ENCODE measurements at regions not wholly inside any gene's neighbourhood (a gene's known extent, or its start where the extent isn't known, plus 50 kb on each side); places are given as distances from the start of the nearest gene placed in this dataset.

DNA sequence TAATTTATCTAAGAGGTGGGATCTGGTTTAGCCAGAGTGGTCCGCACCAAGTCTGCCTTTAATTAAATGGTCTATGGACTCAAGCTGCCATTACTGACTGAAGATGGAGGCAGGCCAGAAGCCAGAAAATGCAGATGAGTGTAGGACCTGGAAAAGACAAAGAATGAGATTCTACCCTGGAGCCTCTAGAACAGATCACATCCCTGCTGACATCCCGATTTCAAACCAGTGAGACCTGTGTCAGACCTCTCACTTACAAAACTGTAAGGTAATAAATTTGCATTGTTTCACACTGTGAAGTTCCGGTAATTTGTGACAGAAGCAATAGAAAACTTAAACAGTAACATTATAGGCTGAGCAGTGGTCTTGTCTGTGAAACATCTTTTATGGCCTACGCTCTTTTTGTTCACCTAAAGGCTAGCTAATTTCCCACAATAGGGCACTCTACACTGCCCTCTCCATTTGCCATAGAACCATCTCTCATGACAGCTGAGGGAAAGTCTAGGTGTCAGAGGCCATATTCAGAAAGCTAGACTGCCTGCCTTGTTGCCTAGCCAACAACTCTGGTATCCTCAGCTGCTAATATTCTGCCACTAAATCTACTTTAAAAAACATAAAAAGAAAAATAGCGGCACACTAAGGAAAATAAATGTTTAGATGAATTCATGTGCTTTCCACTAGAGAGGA, 1396.2 kb upstream of the PIK3C3 start:
- no peak for DNase-seq (ENCODE audit: low read depth)

DNA sequence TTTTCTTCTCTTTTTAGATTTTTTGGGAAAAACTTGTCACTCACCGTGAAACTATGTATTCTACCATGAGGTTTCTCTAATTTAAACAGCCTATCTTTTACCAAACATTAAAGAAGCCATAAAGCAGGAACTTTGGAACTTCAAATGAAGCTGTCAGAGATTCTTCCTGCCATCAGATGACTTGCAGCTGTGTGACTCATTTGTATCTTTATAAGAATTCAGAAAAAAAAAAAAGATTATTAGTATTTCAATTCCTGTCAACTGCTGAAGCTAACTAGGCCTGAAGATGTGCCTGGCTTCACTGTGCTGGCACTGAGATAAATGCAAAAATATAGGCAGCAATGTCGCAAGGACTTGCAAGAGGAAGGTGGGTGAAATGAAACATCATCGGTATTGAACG, 1399.1 kb upstream of the PIK3C3 start:
- DNase-seq (ENCODE audit: low read depth): no peak

DNA sequence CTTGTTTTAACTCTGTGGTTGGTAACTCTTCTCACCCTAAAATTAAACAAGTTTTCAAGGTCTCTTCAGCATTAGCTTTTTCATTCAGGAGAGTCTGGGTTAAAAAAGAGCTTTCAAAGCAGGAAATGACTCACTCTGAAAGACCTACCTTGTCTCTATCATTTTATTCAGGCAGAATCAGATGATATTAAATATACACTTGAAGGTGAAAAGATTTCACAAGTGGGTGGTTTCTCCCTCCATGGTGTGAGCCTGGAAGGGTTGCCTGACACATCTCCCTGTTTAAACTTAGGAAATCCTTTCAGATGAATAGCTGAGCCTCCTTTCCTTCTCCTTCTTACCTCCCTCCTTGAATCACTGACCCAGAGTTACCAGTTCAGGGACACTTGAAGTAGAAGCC, 1402.0 kb upstream of the PIK3C3 start:
- DNase-seq (ENCODE audit: low read depth): no peak

DNA sequence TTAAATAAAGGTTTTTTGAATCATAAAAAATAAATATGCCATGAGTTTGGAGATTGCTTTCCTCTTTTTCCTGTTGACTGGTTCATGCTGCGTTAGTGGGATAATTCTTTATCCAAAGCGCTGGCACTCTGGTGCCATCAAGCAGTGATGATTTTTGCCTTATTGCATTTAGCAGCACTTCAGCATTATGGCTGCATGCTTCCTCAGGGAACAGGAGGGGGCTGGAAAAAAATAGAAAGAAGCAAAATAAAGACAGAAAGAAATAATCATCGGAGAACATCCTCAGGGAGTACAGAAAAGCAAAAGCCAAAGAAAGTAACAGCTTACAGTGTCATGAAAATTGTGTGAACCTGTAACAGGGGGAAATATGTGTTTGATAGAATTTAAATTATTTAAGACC, 1408.2 kb upstream of the PIK3C3 start:
- no peak for DNase-seq (ENCODE audit: low read depth)

DNA sequence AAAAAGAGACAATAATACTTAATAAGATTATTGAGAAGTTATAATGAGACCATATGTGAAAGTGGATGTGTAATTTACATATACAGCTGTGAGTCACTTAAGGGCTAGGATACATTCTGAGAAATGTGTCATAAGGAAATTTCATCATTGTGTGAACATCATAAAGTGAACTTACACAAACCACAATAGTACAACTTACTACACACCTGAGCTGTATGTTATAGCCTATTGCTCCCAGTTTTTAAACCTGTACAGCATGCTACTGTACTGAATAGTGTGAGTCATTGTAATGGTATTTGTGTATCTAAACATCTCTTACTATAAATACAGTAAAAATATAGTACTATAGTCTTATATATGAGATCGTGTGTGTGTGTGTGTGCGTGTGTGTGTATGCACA, 1420.3 kb upstream of the PIK3C3 start:
- no peak for DNase-seq (ENCODE audit: low read depth)

DNA sequence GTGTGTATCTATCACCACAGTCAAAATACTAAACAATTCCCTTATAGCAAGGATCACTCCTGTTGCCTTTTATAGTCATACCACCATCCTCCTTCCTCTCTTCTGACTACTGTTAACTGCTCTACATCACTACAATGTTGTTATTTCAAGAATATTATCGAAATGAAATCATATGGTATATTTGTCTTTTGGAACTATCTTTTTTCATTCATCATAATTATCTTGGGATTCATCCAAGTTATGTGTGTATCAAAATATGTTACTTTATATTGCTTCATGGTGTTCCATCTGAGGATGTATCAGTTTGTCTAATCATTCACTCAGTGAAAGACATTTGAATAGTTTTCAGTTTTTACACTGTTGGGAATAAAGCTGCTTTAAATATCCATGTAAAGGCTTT, 1423.0 kb upstream of the PIK3C3 start:
- no peak for DNase-seq (ENCODE audit: low read depth)

DNA sequence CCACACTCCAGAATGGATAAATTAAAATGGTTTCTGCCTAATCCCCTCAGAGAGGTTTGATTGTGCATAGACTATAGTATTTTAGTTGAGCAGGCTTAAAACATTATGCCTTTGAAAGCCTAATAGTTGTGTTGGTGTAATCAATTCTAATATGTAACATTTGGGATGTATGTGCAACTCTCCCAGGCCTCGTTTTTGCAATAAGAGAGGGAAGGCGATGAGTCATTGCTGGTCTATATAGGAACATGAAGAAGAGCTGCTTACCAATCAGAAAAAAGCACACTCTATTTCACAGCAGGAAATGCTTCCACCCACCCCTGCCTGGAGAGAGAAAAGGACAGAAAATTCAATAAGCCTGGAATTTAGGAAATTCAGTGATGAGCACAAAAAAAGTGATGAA, 1424.0 kb upstream of the PIK3C3 start:
- no peak for DNase-seq (ENCODE audit: low read depth)

DNA sequence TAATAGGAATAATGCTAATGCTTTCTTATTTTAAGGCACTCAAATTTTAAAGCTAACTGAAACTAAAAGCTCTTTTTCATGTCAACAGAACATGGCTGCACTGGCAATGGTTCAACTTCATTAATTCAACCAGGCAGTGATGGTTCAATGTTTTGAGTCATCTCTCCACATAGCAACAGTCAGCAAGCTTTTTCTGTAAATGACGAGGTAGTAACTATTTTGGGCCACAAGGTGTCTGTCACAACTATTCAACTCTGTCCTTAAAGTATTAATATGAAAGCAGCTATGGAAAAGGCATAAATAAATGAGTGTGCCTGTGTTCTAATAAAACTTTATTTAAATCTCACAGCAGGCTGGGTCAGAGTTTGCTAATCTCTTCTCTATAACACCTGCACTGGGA, 1425.6 kb upstream of the PIK3C3 start:
- DNase-seq (ENCODE audit: low read depth): no peak

DNA sequence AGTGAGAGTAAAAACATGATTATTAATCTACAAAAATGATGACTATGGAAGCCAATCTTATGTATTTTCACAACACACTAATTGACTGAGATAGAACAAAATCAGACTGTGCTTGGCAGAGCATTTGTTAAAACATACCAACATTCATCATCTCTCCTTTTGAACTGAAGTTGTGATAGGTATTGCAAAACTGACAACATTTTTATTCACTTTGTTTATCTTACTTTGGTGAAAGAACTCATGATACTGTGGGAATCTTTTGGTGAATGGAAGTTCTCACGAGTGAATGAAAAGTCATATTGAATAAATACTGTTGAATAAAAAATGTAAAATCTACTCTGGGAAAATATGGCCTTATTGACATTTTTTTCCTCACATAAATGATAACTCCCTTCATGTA, 1430.2 kb upstream of the PIK3C3 start:
- DNase-seq (ENCODE audit: low read depth): no peak

DNA sequence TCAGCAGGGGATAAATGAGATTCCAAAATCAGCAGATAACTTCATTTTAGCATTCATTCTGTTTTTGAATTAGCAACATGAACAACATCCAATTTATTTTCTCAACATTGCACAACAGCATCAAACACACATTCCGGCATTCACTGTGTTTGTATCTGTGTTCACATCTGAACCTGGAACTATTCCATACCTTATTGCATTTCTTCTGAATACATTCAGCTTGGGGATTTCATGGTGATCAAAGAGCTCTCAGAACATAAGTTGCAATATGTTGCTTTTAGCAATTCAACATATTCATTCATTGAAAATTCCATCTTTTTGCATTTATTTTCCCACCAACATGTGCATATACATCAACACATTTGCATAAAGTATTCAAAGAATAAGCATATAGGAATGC, 1431.7 kb upstream of the PIK3C3 start:
- DNase-seq (ENCODE audit: low read depth): no peak

DNA sequence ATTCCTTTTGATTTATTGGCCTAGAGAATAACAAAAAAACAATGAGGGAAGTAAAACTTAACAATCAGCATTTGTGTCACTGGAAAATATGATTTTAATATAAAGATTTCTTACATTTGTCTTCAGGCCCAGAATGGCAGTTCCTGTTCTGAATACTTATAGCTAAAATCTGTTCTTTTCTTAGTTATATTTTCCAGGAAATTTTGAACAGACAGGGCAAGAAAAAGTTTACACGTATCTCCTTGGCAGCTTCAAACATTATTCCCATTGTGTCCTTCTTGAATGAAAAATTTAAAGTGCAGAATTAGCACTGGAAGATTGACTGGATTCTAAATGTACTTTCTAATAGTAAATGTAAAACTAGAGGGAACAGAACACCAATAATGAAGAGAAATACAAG, 1454.0 kb upstream of the PIK3C3 start:
- no peak for DNase-seq (ENCODE audit: low read depth)

DNA sequence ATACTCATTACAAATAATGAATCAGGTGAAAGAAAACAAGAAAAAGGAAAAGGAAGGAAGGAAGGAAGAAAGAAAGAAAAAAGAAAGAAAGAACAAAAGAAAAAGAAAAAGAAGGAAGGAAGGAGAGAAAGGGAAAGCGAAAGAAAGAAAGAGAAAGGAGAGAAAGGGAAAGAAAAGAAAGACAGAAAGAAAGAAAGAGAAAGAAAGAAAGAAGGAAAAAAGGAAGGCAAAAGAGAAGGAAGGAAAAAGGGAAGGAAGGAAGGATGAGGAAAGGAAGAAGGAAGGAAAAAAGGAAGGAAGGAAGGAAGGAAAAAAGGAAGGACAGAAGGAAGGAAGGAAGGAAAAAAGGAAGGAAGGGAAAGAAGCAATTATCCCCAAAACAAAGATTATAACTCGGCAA, 1460.4 kb upstream of the PIK3C3 start:
- DNase-seq (ENCODE audit: low read depth): no peak

DNA sequence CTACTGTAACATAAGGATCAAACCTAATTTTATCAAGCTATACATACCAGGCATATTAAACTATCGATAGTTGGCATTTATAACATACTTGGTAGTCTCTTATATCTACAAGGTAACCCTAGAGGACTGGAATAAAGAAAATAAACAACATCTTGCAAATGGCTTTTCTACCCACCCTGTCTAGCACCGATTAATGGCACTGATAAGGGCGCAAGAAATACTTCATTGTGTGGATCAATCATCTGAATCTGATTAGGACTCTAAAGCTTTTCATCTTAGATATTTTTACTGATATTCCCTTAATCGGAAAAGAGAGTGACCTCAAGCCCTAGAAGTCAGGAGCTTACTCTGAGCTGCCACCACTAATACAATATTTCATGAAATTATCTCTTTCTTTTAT, 1461.7 kb upstream of the PIK3C3 start:
- DNase-seq (ENCODE audit: low read depth): no peak

DNA sequence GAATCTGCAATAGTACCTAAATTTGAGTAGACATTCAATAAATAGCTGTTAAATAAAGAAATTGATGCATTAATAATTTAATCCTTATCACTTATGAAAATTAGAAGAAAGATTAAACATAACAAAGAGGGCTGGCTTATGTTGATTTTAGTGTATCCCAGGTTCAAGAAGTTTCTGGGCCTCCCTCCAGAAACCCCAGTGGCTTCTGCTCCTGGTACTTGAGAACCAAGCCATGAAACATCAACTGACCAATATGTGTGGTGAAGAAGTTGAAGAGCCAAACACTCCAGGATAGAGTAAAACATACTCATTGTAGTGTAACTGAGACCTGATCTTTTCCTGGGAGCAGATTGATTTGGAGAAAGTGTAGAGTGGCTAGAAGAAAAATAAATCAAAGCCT, 1465.7 kb upstream of the PIK3C3 start:
- no peak for DNase-seq (ENCODE audit: low read depth)

DNA sequence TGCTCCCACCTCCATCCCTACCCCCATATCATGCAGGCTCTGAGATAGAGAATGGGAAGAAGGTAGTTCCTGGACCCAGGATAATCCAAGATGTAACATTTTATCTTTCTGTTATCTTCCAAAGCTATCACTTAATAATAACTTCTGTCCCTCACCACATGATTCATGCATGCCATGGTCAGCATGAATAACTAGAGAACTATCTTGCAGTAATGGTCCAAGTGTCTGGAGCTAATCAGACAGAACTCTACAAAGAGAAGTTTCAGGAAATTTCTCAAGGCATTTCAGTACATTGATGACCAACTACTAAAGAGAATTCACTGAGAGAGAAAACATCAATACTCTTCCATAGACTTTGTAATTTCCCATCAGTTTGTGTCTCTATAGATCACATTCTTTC, 1469.7 kb upstream of the PIK3C3 start:
- no peak for DNase-seq (ENCODE audit: low read depth)

DNA sequence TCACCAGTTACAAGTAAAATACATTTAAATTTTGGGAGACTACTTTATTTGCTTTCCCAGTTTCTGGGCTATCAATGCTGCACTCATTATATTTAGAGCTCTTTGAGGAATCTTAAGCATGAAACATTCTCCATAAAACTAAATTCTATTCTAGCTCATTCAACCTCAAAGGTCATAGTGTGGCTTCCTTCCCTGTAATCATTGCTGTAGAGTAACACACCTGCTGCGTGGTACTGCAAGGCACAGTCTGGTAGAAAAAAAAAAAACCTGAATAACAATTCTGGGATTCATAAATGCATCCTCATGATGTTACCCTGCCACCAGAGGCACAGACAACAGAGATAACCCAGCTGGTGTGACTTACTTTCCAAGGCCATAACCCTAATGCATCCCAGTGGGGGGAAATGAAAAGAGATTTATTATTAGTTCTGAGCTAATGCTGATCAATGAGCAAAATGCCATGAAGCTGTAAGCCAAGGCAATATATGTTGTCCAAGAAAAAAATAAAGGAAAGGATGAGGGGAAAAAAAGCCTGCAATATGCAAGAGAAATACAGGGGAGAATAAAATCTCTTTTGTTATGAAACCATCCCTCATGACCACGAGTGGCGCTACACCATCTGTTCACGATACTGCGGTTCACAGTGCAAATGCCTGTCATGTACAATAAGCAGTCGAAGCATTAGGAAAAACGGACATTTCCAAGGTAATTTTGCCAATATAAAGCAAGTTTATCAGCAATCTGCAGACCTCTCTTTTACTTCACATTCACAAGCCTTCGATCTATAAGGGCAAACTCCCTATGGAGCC, 1481.6 kb upstream of the PIK3C3 start:
- no peak for DNase-seq (ENCODE audit: low read depth)

DNA sequence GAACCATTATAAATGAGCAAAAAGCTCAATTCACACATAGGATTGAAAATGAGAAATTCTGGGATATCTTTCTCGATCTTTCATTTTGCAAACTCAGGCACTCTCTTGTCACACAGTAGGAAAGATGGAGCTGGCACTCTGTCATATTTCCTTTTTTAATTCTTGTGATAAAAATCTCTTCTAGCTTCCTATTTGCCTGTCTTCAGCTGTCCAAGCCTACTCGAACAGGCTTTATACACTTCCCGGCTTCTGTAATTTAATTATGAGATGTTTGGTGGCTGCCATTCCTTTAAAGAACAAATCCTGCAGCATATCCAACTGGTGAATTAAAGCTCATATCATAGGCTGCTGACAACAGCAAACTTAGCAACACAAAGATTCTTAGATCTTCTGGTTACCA, 1484.3 kb upstream of the PIK3C3 start:
- no peak for DNase-seq (ENCODE audit: low read depth)

DNA sequence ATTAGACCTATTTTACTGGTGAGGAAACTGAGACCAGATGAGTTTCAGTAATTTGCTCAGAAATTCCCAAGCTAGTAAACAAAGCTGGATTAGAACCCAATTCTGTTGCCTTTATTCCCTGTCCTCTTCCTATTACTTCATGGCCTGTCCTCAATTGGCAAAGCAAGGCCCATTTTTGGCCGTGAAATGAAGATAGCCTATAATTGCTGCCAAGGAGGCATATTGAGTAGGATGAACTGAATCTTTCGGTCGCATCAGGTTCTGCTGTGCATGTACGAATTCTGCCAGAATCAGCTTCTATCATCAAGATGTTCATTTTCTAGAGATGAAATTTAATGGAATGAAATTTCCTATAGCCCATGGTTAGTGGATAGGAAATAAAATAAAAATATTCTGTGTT, 1485.2 kb upstream of the PIK3C3 start:
- DNase-seq (ENCODE audit: low read depth): no peak

DNA sequence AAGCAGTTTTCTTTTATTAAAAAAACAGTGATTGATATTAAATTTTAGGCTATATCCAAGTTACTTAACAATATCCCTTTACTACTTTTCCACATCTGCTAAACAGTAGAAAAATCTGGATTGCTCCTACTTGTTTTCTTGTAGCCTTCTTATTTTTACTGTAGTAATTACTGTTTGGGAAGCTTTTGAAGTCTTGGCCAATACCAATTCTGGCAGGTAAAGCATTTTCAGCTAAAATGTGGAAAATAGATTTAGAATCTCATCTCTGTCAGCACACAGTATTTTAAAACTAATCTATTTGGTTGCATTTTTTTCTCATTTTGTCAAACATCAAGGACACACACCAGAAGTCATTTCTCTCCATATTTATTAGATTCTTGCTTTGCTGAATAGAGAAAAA, 1485.7 kb upstream of the PIK3C3 start:
- DNase-seq (ENCODE audit: low read depth): no peak

DNA sequence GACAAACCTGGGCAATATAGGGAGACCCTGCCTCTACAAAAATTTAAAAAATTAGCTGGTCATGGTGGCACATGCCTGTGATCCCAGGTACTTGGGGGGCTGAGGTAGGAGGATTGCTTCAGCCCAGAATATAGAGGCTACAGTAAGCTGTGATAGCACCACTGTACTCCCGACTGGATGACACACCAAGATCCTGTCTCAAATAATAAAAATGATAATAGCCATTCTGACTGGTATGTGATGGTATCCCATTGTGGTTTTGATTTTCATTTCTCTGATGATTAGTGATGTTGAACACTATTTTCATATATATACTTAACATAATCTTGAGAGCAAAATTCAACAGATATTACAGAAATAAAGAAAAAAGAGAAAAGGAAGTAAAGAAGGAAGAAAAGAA, 1491.0 kb upstream of the PIK3C3 start:
- DNase-seq (ENCODE audit: low read depth): no peak

DNA sequence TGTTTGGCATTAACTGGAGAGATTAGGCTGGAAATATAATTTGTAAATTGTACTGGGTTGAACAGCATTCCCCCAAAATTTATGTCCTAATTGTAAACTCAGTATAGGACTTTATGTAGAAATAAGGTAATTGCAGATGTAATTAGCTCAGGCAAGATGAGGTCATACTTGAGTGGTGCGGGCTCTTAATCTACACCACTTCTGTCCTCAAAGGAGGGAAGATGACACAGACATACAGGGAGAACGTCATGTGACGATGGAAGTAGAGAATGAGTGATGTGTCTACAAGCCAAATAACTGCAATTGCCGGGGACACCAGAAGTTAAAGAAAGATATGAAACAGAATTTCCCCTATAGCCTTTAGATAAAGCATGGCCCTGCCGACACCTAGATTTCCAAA, 1501.1 kb upstream of the PIK3C3 start:
- DNase-seq (ENCODE audit: low read depth): no peak

DNA sequence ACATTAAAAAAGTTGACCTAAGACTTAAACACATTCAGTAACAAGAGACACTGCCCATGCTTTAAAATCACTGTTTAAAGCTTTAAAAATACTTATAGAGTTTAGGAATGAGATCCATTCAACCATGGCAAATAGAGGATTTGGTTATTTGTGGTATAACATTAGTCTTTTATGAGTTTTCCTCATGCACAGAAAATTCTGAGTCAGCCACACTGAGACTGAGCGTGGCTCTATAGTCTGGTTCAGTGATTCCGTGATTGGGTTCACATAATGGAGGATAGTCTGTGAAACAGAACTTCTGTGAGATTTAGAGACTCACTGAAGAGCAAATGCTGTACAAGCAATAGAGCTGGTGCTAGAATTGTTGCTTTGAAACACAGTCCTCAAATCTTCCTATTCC, 1502.4 kb upstream of the PIK3C3 start:
- no peak for DNase-seq (ENCODE audit: low read depth)

DNA sequence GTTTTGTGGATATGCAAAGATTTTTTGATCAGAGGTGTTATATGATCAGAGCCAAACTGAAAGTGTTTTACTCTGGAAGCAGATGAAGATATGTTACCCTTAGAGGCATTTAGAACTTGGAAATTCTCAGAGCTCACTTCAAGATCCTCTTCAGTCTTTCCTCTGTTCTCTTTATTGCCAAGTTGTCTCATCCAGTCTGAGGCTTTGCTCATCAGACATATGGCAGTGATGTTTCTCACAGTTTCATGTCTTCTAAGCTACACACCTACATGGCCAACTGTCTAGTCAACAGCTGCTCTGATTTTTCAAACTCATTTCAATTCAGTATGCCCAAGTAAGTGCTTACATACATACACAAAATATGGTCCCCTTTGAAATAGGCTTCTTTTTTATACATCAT, 1504.3 kb upstream of the PIK3C3 start:
- no peak for DNase-seq (ENCODE audit: low read depth)

DNA sequence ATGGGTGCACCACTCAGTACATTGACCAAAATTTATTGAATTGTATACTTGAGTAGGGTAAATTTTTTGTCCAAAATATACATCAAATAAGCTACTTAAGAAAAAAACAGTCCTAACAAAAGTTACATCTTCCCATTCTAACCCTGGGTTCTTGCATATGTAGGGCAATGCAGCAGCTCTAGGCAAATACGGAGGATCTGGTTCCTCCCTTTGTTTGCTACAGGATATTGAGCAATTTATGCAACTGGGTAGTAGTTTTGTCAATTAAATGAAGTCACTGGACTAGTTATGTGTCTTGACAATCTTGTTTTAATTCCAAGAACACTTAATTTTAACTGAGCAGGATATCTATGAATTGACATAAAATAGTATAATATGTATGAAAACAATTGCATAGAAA, 1507.2 kb upstream of the PIK3C3 start:
- DNase-seq (ENCODE audit: low read depth): no peak
